ENCODE measurements at regions not wholly inside any gene's neighbourhood (a gene's known extent, or its start where the extent isn't known, plus 50 kb on each side); places are given as distances from the start of the nearest gene placed in this dataset.
A peak's percentile ranks its signal among the peaks of the same experiment; 100 is the strongest.

DNA sequence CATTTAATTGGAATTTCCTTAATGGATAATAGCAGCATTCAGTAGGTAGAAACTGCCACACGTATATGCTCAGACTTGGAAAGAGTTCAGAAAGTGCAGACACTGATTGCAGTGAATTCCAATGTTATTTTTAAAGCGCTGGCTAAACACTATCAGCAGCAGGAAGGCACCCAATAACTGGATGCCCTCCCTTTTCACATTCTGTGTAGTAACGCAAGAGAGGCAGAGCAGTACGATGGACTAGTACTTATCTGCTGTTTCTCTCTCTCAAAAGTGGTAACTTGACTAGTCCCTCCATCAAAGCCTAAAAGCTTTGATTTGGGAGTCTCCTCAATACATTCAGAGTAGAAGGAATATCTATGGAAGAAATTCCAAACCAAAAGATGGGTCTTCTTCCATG lies 791.0 kb downstream of the TMTC2 start:
- Histone ChIP-seq H3K27ac (peak overlapping the region in 2 of 3 donors; percentile 9 to 54), H3K4me1 (peaks cover 0 to 31% (median 10%) of the 10 kb centered on the region in 4 donors), H3K36me3 (no peaks in the 10 kb centered on the region), H3K4me3 (no peak overlapping the region), H3K9me3 (no peaks in the 10 kb centered on the region), H3K27me3 (no peaks in the 10 kb centered on the region)
- 12% methylated on average over 4 of the region's 4 CpGs for WGBS (ENCODE audit: insufficient coverage, low coverage, low lambda C conversion rate, missing lambda C conversion rate)
- DNase-seq (no peak), ATAC-seq (peak in 3 of 4 donors; percentile 31 to 53 (median 33))
- TF ChIP-seq POLR2A (IDR thresholded peaks at IDR 0.05) (no peak), CTCF (IDR thresholded peaks at IDR 0.05) (no peak)
- intact Hi-C loops (cut with DNase I): no loop called here

- H3K9me3 ChIP-seq: no peaks in the 10 kb centered on the region
- intact Hi-C loops (cut with DNase I): no loop called here
- WGBS (ENCODE audit: insufficient coverage, low coverage, low lambda C conversion rate, missing lambda C conversion rate): 46% methylated on average over 2 of the region's 2 CpGs
- DNase-seq (no peak), ATAC-seq (peak; percentile 83 to 87 (median 84))
- peak overlapping the region; percentile 5 to 74 (median 54) for H3K27ac ChIP-seq
- no peak overlapping the region for H3K4me3 ChIP-seq
- TF ChIP-seq POLR2A (IDR thresholded peaks at IDR 0.05) (no peak), CTCF (IDR thresholded peaks at IDR 0.05) (no peak)
- H3K27me3 ChIP-seq: no peaks in the 10 kb centered on the region
- no peaks in the 10 kb centered on the region for H3K36me3 ChIP-seq
- peaks cover 0 to 31% (median 10%) of the 10 kb centered on the region in 4 donors for H3K4me1 ChIP-seq
These were observed 790.3 kb downstream of the TMTC2 start for GRCh38 chr12:83476695-83477690.

DNA sequence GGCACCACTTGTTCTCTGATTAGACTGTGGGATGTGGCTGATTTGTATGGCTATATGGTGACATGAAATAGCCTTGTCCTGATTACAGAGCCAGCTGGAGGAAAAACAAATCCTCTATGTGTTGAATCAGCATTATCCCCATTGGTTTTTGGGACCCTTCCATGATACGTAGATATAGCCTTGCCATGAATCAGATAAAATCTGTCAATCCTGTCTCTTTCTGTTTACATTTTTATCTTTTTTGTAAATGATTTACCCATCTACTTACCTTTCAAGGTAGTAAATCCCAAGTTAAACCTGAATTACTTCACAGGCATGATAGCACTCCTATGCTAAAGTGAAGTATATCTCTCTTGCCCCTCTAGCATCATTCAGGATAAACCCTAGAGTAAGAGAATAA lies 789.3 kb downstream of the TMTC2 start:
- 19% methylated on average over 1 of the region's 1 CpG for WGBS (ENCODE audit: insufficient coverage, low coverage, low lambda C conversion rate, missing lambda C conversion rate)
- H3K27me3 ChIP-seq: no peaks in the 10 kb centered on the region
- peak overlapping the region; percentile 5 to 74 (median 54) for H3K27ac ChIP-seq
- H3K36me3 ChIP-seq: no peaks in the 10 kb centered on the region
- no peaks in the 10 kb centered on the region for H3K9me3 ChIP-seq
- TF ChIP-seq POLR2A (IDR thresholded peaks at IDR 0.05): no peak
- TF ChIP-seq CTCF (IDR thresholded peaks at IDR 0.05): no peak
- DNase-seq (no peak), ATAC-seq (peak; percentile 64 to 82 (median 75))
- H3K4me1 ChIP-seq: peaks cover 0 to 31% (median 10%) of the 10 kb centered on the region in 4 donors
- H3K4me3 ChIP-seq: peak overlapping the region in 1 of 3 donors; percentile 26
- intact Hi-C loops (cut with DNase I): no loop called here

GRCh38 chr12:83474369-83474768 lies 787.7 kb downstream of the TMTC2 start:
- Histone ChIP-seq H3K36me3 (no peaks in the 10 kb centered on the region), H3K27me3 (no peaks in the 10 kb centered on the region), H3K4me1 (peaks cover 0 to 31% (median 10%) of the 10 kb centered on the region in 4 donors), H3K9me3 (no peaks in the 10 kb centered on the region), H3K27ac (no peak overlapping the region), H3K4me3 (no peak overlapping the region)
- DNase-seq (no peak), ATAC-seq (no peak)
- WGBS (ENCODE audit: insufficient coverage, low coverage, low lambda C conversion rate, missing lambda C conversion rate): 81% methylated on average over 2 of the region's 2 CpGs
- TF ChIP-seq POLR2A (IDR thresholded peaks at IDR 0.05): no peak
- no peak for TF ChIP-seq CTCF (IDR thresholded peaks at IDR 0.05)
- intact Hi-C loops (cut with DNase I): no loop called here

All from right lobe of liver (tissue), 6 donors.